PC-3 (cell line): ENCODE measurements at regions not wholly inside any gene's neighbourhood (a gene's known extent, or its start where the extent isn't known, plus 50 kb on each side); places are given as distances from the start of the nearest gene placed in this dataset.

Experiments used
- EZH2 ChIP-seq: fragments of 300-600 bp; sonication (generic); IDR thresholded peaks from one replicate; pipeline ENCODE4 v1.6.1; 2017; ENCODE audit warnings: antibody characterized with exemption, mild to moderate bottlenecking, low read length; ENCODE audit not compliant: unreplicated experiment
- EZH2phosphoT487 ChIP-seq: fragments of 300-600 bp; sonication (generic); IDR thresholded peaks from 2 replicates; pipeline ENCODE4 v1.6.1; 2018; ENCODE audit warnings: mild to moderate bottlenecking, antibody characterized with exemption, low read length, borderline replicate concordance
- TF ChIP-seq, protein P1 (sequence below): fragments of 300-600 bp; sonication (generic); conservative IDR thresholded peaks from 2 replicates; pipeline ENCODE4 v1.5.1; 2017; ENCODE audit warnings: antibody characterized with exemption, low read depth, mild to moderate bottlenecking, low read length

DNA sequence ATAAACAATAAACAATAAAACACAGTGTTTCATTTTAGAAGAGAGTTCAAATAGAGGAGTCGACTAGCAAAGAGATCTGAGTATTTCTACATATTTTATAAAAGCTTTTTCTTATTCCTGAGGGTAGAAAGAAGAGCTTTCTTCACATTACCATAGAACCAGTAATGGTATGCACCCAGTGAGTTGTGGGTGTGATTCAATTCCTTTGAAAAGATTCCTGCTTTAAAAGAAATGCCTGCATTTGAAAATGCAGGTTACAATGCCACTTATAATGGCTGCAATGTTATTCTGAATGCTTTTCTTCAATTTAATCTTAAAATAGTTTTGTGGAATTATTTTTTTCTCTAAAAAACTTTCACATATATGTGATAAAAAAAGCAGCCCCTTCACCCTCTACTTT lies 178.1 kb downstream of the CDC14C start:
- TF ChIP-seq, protein P1, sequence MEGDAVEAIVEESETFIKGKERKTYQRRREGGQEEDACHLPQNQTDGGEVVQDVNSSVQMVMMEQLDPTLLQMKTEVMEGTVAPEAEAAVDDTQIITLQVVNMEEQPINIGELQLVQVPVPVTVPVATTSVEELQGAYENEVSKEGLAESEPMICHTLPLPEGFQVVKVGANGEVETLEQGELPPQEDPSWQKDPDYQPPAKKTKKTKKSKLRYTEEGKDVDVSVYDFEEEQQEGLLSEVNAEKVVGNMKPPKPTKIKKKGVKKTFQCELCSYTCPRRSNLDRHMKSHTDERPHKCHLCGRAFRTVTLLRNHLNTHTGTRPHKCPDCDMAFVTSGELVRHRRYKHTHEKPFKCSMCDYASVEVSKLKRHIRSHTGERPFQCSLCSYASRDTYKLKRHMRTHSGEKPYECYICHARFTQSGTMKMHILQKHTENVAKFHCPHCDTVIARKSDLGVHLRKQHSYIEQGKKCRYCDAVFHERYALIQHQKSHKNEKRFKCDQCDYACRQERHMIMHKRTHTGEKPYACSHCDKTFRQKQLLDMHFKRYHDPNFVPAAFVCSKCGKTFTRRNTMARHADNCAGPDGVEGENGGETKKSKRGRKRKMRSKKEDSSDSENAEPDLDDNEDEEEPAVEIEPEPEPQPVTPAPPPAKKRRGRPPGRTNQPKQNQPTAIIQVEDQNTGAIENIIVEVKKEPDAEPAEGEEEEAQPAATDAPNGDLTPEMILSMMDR = no peak
- TF ChIP-seq EZH2 (no peak), EZH2phosphoT487 (no peak)
